GM10248 (cell line): ENCODE measurements at regions not wholly inside any gene's neighbourhood (a gene's known extent, or its start where the extent isn't known, plus 50 kb on each side); places are given as distances from the start of the nearest gene placed in this dataset.

Experiments
- CTCF ChIA-PET: fragments of 300-600 bp; sonication (Branson Sonifier 250); formaldehyde crosslinking; extraction: SDS; loops from one replicate; lab custom pipeline; 2021; ENCODE audit warnings: antibody characterized with exemption; lab: Yijun Ruan, JAX
- POLR2A ChIA-PET: fragments of 350-650 bp; sonication (Branson Sonifier 250); formaldehyde crosslinking; extraction: SDS; loops from one replicate; lab custom pipeline; 2020; ENCODE audit warnings: antibody characterized with exemption; lab: Yijun Ruan, JAX
- DNase-seq: peaks from one replicate; pipeline ENCODE4 v3.0.0; 2012; ENCODE audit errors: extremely low spot score
- TF ChIP-seq, protein P1 (sequence below): IDR thresholded peaks from 2 replicates; pipeline ENCODE4 v1.5.1; 2012; ENCODE audit warnings: mild to moderate bottlenecking, low read depth; ENCODE audit errors: extremely low read depth, missing control alignments, control extremely low read depth

DNA sequence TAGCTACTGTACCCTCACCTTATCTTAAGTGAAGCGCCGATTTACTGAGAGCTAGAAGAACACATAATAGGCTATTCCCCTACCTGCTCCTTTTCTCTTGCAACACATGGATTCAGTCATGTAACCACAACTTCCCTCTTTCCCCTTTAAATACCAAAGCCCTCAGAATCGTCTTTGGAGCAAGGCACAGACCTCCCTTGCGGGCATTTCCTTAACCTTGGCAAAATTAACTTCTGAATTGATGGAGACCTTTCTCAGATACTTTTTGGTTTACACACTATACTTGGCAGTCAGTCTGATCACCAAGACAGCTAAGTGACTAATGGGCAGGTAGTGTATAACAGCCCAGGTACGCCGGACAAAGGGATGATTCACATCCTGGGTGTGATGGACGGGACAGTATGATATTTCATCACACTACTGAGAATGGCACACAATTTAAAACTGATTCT lies 72.7 kb upstream of the SEC61G start:
- ChIA-PET POLR2A (no interaction called here), CTCF (interaction anchor here (1.2 kb wide), 1 partner anchor 115 kb away, joined by 3 read pairs; no protein-coding TSS in a partner anchor)
- TF ChIP-seq, protein P1, sequence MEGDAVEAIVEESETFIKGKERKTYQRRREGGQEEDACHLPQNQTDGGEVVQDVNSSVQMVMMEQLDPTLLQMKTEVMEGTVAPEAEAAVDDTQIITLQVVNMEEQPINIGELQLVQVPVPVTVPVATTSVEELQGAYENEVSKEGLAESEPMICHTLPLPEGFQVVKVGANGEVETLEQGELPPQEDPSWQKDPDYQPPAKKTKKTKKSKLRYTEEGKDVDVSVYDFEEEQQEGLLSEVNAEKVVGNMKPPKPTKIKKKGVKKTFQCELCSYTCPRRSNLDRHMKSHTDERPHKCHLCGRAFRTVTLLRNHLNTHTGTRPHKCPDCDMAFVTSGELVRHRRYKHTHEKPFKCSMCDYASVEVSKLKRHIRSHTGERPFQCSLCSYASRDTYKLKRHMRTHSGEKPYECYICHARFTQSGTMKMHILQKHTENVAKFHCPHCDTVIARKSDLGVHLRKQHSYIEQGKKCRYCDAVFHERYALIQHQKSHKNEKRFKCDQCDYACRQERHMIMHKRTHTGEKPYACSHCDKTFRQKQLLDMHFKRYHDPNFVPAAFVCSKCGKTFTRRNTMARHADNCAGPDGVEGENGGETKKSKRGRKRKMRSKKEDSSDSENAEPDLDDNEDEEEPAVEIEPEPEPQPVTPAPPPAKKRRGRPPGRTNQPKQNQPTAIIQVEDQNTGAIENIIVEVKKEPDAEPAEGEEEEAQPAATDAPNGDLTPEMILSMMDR = no peak
- DNase-seq = no peak

DNA sequence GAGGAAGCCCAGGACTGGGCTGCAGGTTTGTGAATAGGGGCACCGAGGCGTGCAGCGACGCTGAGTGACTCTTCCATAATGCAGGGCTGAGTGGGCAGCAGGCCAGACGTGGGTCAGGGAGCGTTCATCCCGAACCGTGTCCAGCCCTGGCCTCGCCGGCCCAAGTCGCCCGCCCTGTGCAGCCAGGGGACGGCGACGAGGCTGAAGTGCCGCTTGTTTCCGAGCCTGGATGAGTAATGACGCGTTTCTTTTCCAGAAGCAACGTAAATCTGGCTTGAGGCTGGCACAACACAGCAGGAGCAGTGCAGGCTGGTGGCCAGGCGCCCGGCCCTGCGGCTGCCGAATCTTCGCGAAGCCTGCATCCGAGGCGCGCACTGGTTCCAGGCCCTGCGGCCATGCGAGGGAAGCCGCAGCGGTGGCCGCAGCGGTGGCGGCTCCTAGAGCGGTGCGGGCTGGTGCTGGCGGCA lies 74.0 kb upstream of the SEC61G start:
- POLR2A ChIA-PET = no interaction called here
- no peak for DNase-seq
- CTCF ChIA-PET = no interaction called here
- TF ChIP-seq, protein P1 = no peak

DNA sequence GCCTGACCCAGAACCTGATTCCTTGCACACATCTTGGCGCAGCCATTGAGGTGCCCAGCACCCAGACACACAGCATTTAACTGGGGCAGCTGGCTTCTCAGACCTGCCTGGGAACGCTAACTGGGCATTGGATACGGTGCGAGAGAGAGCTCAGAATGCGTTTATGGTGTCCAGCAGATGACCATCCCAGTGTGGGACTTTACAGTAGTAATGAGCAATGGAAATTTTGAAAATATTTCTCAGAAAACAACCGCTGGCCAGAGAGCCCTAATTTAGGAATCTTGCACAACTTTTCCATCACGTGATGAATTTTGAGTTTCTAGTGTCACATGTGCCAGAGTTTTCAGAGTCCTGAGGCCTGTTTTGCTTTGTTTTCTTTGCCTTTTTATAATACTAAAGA lies 78.2 kb upstream of the SEC61G start:
- CTCF ChIA-PET = interaction anchor here (1.6 to 2.6 kb wide), 2 partner anchors 63 to 417 kb away, joined by 4 to 10 read pairs; no protein-coding TSS in a partner anchor
- TF ChIP-seq, protein P1 = no peak
- no peak for DNase-seq
- POLR2A ChIA-PET = no interaction called here

DNA sequence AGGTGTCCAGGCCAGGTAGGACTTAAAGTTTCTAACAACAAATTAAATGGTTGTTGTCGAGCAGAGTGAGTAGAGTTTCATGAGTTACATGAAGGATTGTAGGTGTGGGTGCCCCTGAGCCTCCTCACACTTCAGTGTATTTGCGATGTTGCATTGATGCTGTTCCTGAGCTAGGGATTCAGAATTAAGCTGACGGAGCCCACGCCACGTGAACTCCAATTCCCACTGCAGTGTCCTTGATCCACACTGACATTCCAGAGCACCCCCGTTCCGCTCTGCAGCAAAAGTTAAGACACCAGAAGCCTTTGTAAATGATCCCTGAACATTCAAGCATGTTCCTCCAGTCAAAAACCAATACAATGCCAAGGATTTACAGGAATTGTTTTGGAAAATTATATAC lies 78.8 kb upstream of the SEC61G start:
- TF ChIP-seq, protein P1 = no peak
- ChIA-PET POLR2A (no interaction called here), CTCF (interaction anchor here (1.6 to 2.6 kb wide), 2 partner anchors 63 to 416 kb away, joined by 4 to 10 read pairs; no protein-coding TSS in a partner anchor)
- DNase-seq = no peak

DNA sequence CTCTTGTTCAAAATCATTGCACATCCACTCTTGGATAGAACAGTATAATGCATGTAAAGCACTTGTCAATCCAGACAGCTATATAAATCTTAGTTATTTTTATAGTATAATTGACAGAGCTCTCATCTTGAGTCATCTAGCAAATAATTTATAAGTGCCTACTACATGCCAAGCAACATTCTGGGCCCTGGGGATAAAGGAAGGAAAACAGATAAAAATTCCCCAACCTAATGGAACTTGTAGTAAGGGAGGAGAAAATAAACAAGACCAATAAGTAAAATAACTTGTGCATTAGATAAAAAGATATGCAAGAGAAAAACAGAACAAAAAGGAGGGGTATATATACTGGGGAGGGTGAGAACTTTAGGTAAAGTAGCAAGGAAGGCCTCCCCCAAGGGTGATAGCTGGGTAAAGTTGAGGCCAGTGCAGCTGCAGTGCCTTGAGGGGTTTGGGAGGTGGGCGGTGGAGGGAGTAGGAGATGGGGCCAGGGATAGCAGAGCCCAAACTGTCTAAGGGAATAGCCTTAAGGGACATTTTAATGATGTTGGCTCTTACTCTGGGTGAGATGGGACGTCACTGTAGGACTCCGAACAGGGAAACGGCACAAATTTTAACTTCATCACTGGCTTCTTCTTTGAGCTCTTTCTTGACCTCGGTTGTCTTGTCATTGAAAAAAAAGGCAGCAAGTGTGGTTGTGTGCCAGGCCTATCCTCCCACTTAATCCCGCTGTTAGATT lies 79.3 kb upstream of the SEC61G start:
- ChIA-PET POLR2A (no interaction called here), CTCF (interaction anchor here (0.9 to 2.6 kb wide), 5 partner anchors 24 to 415 kb away, joined by 3 to 10 read pairs (median 4); no protein-coding TSS in a partner anchor)
- DNase-seq = no peak
- TF ChIP-seq, protein P1 = no peak

DNA sequence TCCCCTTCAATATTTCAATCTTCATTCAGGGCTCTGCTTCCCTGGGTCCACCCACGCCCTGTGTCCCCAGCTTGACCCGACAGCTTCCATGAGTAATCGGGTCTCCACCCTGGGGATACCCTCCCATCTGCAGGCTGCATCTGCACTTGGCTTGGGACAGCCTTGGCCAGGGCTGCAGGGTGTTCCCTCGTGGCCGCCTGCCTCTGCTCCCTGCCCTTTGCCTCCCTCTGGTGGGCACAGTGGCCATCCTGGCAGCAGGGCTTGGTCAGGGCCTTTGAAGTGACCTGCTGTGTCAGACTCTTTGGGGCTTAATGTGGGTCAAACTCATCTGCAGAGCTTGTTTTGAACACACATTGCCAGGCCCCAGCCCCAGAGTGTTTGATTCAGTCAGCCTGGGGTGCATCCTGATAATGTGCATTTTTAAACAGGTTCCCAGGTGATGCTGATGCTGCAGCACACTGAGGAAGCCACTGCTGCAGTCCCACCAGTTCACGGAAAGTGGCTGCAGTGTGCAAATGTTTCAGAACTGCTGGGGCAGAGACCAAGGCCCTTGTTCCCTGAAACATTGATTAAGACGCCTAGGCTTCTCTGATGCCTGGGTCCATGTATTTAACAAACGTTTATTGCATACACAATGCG lies 80.7 kb upstream of the SEC61G start:
- TF ChIP-seq, protein P1 = peak; percentile 23
- POLR2A ChIA-PET = no interaction called here
- CTCF ChIA-PET = interaction anchor here (0.9 to 2.6 kb wide), 6 partner anchors 10 to 415 kb away, joined by 3 to 10 read pairs (median 4); no protein-coding TSS in a partner anchor
- DNase-seq = no peak
